Transverse colon (tissue), 4 donors: ENCODE measurements at regions not wholly inside any gene's neighbourhood (a gene's known extent, or its start where the extent isn't known, plus 50 kb on each side); places are given as distances from the start of the nearest gene placed in this dataset.

ENCODE experiments used
- DNase-seq: peaks from one replicate; pipeline ENCODE4 v3.0.0-alpha.2; 2019
- H3K27ac ChIP-seq, 4 donors: fragments of 200-600 bp; sonication (generic); 2 replicates each; pipeline ENCODE4 v1.5.1; 2016 to 2018; ENCODE audit warnings: inconsistent platforms in 4 of 4
- H3K27me3 ChIP-seq: fragments of 200-600 bp; sonication (generic); 2 replicates; pipeline ENCODE4 v1.5.1; 2017; ENCODE audit warnings: inconsistent platforms
- H3K36me3 ChIP-seq, 4 donors: fragments of 200-600 bp; sonication (generic); 2 replicates each; pipeline ENCODE4 v1.5.1; 2017 to 2019; ENCODE audit warnings: inconsistent platforms in 4 of 4
- H3K4me1 ChIP-seq, 4 donors: fragments of 200-600 bp; sonication (generic); 2 replicates each; pipeline ENCODE4 v1.5.1; 2017 to 2020; ENCODE audit warnings: inconsistent platforms in 4 of 4
- H3K4me3 ChIP-seq, 4 donors: fragments of 200-600 bp; sonication (generic); 1 replicate in 1 of 4; 2 replicates in 3 of 4; pipeline versions ENCODE4 v1.5.1 to v1.6.1; 2017 to 2019; ENCODE audit warnings: inconsistent platforms in 4 of 4
- H3K9me3 ChIP-seq, 2 donors: fragments of 200-600 bp; sonication (generic); 2 replicates each; pipeline ENCODE4 v1.5.1; 2017 to 2019; ENCODE audit warnings: inconsistent platforms in 2 of 2
- EP300 ChIP-seq: sonication (generic); formaldehyde crosslinking; IDR thresholded peaks from one replicate; pipeline ENCODE4 v1.6.1; 2017; ENCODE audit warnings: antibody characterized with exemption, low read depth
- POLR2A ChIP-seq: fragments of 450-650 bp; IDR thresholded peaks from one replicate; pipeline ENCODE4 v1.6.1; 2016; ENCODE audit warnings: antibody characterized with exemption, mild to moderate bottlenecking, moderate library complexity
- POLR2AphosphoS5 ChIP-seq, 3 donors: sonication (generic); formaldehyde crosslinking; IDR thresholded peaks; one replicate each; pipeline ENCODE4 v1.6.1; 2016; ENCODE audit warnings: antibody characterized with exemption in 3 of 3
- WGBS, 2 donors: methylation state at CpG; one replicate each; pipeline ENCODE4 v1.1.5; 2018; ENCODE audit warnings: low coverage in 1 of 2; 5-methylcytosine and 5-hydroxymethylcytosine counted together
- in situ Hi-C, 4 donors: fragments of 200-750 bp; cut with MboI; loops; one replicate each; pipeline versions ENCODE4 v1.15.0 to v1.15.1; 2017; ENCODE audit warnings: low sequenced_read_pairs in 3 of 4, low pct_ligation_motif_present in 1 of 4, low pct_unique_long_range_greater_than_20kb in 1 of 4
- intact Hi-C: fragments of 100-400 bp; cut with DNase I; formaldehyde crosslinking; loops from one replicate; pipeline ENCODE4 v1.15.1; 2023; ENCODE audit warnings: low total_unique reads
- TF ChIP-seq, protein P1 (sequence below), 5 experiments: fragments of 200-600 bp in 3 of 5; fragments of 450-650 bp in 2 of 5; sonication (generic) in 3 of 5; IDR thresholded peaks; 1 replicate in 2 of 5; 2 replicates in 3 of 5; pipeline ENCODE4 v1.5.1; 2016 to 2017; ENCODE audit warnings: antibody characterized with exemption in 5 of 5, inconsistent platforms in 3 of 5, mild to moderate bottlenecking in 2 of 5, moderate library complexity in 1 of 5

DNA sequence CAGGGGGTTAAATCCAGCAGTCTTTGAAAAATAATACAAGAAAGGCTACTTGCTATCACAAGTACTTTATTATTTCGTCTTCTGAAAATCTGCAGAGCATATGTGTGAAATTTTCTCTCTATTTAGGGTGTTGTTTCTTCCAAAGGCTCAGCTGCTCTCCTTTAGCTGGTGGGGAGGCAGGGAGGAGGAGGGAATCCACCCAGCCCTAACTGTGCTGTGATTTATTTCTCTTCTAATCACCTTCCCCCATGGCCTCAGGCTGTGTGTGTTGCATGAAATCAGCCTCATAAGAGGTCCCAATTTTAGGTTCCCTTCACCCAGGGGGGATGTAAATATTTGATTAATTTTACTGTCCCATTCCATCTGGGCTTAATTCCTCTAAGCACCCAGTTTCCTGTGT is 77.6 kb upstream of the PGBD5 start:
- intact Hi-C loops: no loop called here
- TF ChIP-seq, protein P1, sequence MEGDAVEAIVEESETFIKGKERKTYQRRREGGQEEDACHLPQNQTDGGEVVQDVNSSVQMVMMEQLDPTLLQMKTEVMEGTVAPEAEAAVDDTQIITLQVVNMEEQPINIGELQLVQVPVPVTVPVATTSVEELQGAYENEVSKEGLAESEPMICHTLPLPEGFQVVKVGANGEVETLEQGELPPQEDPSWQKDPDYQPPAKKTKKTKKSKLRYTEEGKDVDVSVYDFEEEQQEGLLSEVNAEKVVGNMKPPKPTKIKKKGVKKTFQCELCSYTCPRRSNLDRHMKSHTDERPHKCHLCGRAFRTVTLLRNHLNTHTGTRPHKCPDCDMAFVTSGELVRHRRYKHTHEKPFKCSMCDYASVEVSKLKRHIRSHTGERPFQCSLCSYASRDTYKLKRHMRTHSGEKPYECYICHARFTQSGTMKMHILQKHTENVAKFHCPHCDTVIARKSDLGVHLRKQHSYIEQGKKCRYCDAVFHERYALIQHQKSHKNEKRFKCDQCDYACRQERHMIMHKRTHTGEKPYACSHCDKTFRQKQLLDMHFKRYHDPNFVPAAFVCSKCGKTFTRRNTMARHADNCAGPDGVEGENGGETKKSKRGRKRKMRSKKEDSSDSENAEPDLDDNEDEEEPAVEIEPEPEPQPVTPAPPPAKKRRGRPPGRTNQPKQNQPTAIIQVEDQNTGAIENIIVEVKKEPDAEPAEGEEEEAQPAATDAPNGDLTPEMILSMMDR (IDR thresholded peaks at IDR 0.05): no peak
- TF ChIP-seq POLR2AphosphoS5 (IDR thresholded peaks at IDR 0.05) (no peak), POLR2A (no peak), EP300 (no peak)
- H3K9me3 ChIP-seq: no peaks in the 10 kb centered on the region
- no peak for DNase-seq
- H3K36me3 ChIP-seq: no peaks in the 10 kb centered on the region
- in situ Hi-C loops: no loop called here
- no peak overlapping the region for H3K4me3 ChIP-seq
- no peaks in the 10 kb centered on the region for H3K27me3 ChIP-seq
- peaks cover 0 to 8% (median 0%) of the 10 kb centered on the region in 4 donors for H3K4me1 ChIP-seq
- WGBS, 2 donors: 33 to 52% methylated on average over 1 of the region's 1 CpG
- no peak overlapping the region for H3K27ac ChIP-seq

DNA sequence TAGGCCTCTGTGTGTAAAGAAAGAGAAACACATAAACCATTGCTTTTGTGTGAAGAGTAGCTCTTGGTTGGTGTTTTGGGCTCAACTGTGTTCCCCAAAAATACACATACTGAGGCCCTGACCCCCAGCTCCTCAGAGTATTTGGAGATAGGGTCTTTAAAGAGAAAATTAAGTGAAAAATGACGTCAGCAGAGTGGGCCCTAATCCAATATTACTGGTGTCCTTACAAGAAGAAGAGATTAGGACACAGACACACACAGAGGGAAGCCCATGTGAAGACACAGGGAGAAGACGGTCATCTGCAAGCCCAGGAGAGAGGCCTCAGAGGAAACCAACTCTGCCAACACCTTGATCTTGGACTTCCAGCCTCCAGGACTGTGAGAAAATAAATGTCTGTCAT is 76.9 kb upstream of the PGBD5 start:
- intact Hi-C loops: no loop called here
- H3K9me3 ChIP-seq: no peaks in the 10 kb centered on the region
- WGBS, 2 donors: 79 to 93% methylated on average over 2 of the region's 2 CpGs
- in situ Hi-C loops: no loop called here
- no peak overlapping the region for H3K4me3 ChIP-seq
- H3K27me3 ChIP-seq: no peaks in the 10 kb centered on the region
- H3K27ac ChIP-seq: no peak overlapping the region
- DNase-seq: no peak
- TF ChIP-seq EP300: no peak
- no peak for TF ChIP-seq POLR2A
- TF ChIP-seq POLR2AphosphoS5 (IDR thresholded peaks at IDR 0.05): no peak
- TF ChIP-seq, protein P1 (IDR thresholded peaks at IDR 0.05): no peak
- no peaks in the 10 kb centered on the region for H3K36me3 ChIP-seq
- peaks cover 0 to 8% (median 0%) of the 10 kb centered on the region in 4 donors for H3K4me1 ChIP-seq

- no peak for DNase-seq
- peaks cover 0 to 8% (median 0%) of the 10 kb centered on the region in 4 donors for H3K4me1 ChIP-seq
- no peaks in the 10 kb centered on the region for H3K36me3 ChIP-seq
- TF ChIP-seq EP300 (no peak), POLR2A (no peak), POLR2AphosphoS5 (IDR thresholded peaks at IDR 0.05) (no peak)
- TF ChIP-seq, protein P1 (IDR thresholded peaks at IDR 0.05): no peak
- H3K27ac ChIP-seq: no peak overlapping the region
- 34 to 63% methylated on average over 4 of the region's 4 CpGs for WGBS, 2 donors
- no peaks in the 10 kb centered on the region for H3K9me3 ChIP-seq
- intact Hi-C loops (no loop called here), in situ Hi-C loops (no loop called here)
- H3K27me3 ChIP-seq: no peaks in the 10 kb centered on the region
- H3K4me3 ChIP-seq: no peak overlapping the region
Observed at GRCh38 chr1:230502306-230502705, 76.2 kb upstream of the PGBD5 start.

GRCh38 chr1:230501849-230502248 is 75.7 kb upstream of the PGBD5 start:
- H3K36me3 ChIP-seq: no peaks in the 10 kb centered on the region
- peaks cover 0 to 8% (median 0%) of the 10 kb centered on the region in 4 donors for H3K4me1 ChIP-seq
- DNase-seq: peak; percentile 20
- H3K9me3 ChIP-seq: no peaks in the 10 kb centered on the region
- in situ Hi-C loops (no loop called here), intact Hi-C loops (no loop called here)
- no peak overlapping the region for H3K4me3 ChIP-seq
- no peak overlapping the region for H3K27ac ChIP-seq
- 31 to 36% methylated on average over 1 of the region's 1 CpG for WGBS, 2 donors
- TF ChIP-seq, protein P1 (IDR thresholded peaks at IDR 0.05): no peak
- TF ChIP-seq EP300 (no peak), POLR2A (no peak), POLR2AphosphoS5 (IDR thresholded peaks at IDR 0.05) (no peak)
- no peaks in the 10 kb centered on the region for H3K27me3 ChIP-seq
